Mesothelial cell of epicardium (in vitro differentiated cells): ENCODE measurements at regions not wholly inside any gene's neighbourhood (a gene's known extent, or its start where the extent isn't known, plus 50 kb on each side); places are given as distances from the start of the nearest gene placed in this dataset.

ENCODE experiments used
- DNase-seq, 2 experiments: peaks; one replicate each; pipeline ENCODE4 v3.0.0; 2021; ENCODE audit warnings: low spot score in 2 of 2; ENCODE audit not compliant: unreplicated experiment in 2 of 2
- H3K27ac Mint-ChIP-seq: 2 replicates; pipeline ENCODE4 v1.8.0; 2021; ENCODE audit warnings: mixed read lengths
- H3K27me3 Mint-ChIP-seq: 2 replicates; pipeline ENCODE4 v1.8.0; 2021; ENCODE audit warnings: low read depth, mixed read lengths
- H3K36me3 Mint-ChIP-seq: 2 replicates; pipeline ENCODE4 v1.8.0; 2021; ENCODE audit warnings: mixed read lengths
- H3K4me1 Mint-ChIP-seq: 2 replicates; pipeline ENCODE4 v1.8.0; 2021; ENCODE audit warnings: mixed read lengths
- H3K4me3 Mint-ChIP-seq: 2 replicates; pipeline ENCODE4 v1.8.0; 2021; ENCODE audit warnings: mild to moderate bottlenecking, moderate library complexity, mixed read lengths
- H3K9me3 Mint-ChIP-seq: 2 replicates; pipeline ENCODE4 v1.8.0; 2021; ENCODE audit warnings: mixed read lengths
- TF ChIP-seq, protein P1 (sequence below): fragments of 200-600 bp; sonication (generic); IDR thresholded peaks from one replicate; pipeline ENCODE4 v1.5.0; 2021; ENCODE audit warnings: antibody characterized with exemption; ENCODE audit not compliant: unreplicated experiment

DNA sequence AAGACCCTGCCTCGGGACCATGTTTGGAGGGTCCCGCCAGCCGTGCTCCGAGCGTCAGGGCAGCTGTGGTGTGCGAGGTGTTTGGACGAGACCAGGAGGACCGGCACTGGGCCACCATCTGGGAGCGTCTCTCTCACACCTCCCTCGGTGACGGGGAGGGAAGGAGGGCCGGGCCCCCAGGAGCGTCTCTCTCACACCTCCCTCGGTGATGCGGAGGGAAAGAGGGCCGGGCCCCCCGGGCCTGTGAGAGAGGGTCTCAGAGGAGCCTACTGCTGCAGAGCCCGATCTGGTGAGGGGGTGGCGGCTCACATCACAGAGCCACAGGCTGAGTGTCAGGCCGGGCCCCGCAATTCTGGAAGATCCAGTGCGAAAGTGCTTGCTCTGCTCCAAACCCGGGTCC lies 65.8 kb upstream of the CFAP46 start:
- Mint-ChIP-seq H3K36me3 (no peaks in the 10 kb centered on the region), H3K4me1 (peaks cover 3% of the 10 kb centered on the region), H3K27me3 (no peaks in the 10 kb centered on the region), H3K27ac (no peak overlapping the region), H3K9me3 (no peaks in the 10 kb centered on the region), H3K4me3 (no peak overlapping the region)
- DNase-seq = no peak
- TF ChIP-seq, protein P1, sequence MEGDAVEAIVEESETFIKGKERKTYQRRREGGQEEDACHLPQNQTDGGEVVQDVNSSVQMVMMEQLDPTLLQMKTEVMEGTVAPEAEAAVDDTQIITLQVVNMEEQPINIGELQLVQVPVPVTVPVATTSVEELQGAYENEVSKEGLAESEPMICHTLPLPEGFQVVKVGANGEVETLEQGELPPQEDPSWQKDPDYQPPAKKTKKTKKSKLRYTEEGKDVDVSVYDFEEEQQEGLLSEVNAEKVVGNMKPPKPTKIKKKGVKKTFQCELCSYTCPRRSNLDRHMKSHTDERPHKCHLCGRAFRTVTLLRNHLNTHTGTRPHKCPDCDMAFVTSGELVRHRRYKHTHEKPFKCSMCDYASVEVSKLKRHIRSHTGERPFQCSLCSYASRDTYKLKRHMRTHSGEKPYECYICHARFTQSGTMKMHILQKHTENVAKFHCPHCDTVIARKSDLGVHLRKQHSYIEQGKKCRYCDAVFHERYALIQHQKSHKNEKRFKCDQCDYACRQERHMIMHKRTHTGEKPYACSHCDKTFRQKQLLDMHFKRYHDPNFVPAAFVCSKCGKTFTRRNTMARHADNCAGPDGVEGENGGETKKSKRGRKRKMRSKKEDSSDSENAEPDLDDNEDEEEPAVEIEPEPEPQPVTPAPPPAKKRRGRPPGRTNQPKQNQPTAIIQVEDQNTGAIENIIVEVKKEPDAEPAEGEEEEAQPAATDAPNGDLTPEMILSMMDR = no peak

DNA sequence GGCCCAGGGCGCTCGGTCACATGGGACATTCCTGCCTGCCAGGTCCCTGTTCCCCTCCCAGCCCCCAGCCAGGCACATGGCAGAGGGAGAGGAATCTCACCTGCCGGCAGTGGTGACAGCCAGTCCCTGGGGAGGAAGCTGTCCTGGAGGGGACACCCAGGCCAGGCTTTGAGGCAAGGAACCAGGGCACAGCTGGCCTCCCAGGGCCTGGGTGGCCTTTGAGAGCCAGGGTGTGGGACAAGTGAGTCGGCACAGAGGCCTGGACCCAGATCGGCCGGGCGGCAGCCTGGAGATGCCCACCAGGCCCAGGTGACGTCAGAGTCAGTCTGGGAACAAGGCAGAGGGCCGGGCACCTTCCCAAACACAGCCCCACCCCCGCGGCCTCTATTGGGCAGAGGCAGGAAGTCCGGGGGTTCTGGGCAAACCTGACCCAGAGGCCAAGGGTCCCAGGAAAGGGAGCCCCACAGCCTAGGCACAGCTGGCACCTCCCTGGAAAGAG lies 65.0 kb upstream of the CFAP46 start:
- no peak overlapping the region for H3K27ac Mint-ChIP-seq
- H3K4me1 Mint-ChIP-seq = peaks cover 11% of the 10 kb centered on the region
- no peaks in the 10 kb centered on the region for H3K36me3 Mint-ChIP-seq
- H3K4me3 Mint-ChIP-seq = no peak overlapping the region
- no peaks in the 10 kb centered on the region for H3K9me3 Mint-ChIP-seq
- TF ChIP-seq, protein P1 = no peak
- no peak for DNase-seq
- H3K27me3 Mint-ChIP-seq = no peaks in the 10 kb centered on the region

DNA sequence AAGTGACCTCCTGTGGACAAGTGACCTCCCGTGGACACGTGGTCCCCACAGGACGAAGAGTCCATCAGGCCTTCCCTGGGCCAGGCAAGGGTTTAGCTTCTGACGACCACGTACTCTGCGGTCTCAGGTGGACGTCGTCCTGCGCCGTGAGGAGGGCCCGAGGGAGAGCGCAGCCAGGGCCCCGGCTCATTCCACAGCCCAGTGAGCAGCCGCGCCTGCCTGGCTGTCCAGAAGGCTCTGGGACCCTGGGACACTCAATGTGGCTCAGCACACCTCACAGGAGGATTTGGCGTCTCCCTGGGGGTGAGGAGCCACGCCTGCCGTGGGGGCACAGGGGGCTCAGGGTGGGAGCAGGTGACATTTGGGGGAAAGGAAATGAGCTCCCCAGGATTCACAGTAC lies 64.4 kb upstream of the CFAP46 start:
- TF ChIP-seq, protein P1 = no peak
- no peaks in the 10 kb centered on the region for H3K36me3 Mint-ChIP-seq
- no peak overlapping the region for H3K27ac Mint-ChIP-seq
- no peak overlapping the region for H3K4me3 Mint-ChIP-seq
- no peaks in the 10 kb centered on the region for H3K9me3 Mint-ChIP-seq
- peaks cover 11% of the 10 kb centered on the region for H3K4me1 Mint-ChIP-seq
- H3K27me3 Mint-ChIP-seq = no peaks in the 10 kb centered on the region
- no peak for DNase-seq

DNA sequence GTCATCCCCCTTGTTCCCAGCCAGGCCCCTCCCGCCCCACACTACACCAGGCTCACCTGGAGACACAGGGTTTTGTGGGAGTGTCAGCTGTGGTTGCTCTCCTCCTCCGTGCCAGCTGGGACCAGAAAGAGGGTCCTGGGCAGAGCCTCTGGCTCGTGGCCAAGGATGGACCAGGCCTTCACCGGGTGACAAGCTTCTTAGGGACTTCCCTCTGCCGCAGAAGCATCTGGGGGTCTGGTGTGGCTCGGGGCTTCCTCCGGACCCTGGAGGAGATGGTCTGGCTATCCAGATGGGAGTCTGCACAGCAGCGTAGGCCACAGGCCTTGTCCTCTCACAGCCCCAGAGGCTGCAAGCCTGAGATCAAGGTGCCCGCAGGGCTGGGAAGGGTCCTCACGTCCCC lies 63.8 kb upstream of the CFAP46 start:
- peaks cover 11% of the 10 kb centered on the region for H3K4me1 Mint-ChIP-seq
- TF ChIP-seq, protein P1 = no peak
- H3K27ac Mint-ChIP-seq = no peak overlapping the region
- H3K36me3 Mint-ChIP-seq = no peaks in the 10 kb centered on the region
- H3K4me3 Mint-ChIP-seq = no peak overlapping the region
- peaks cover 1% of the 10 kb centered on the region for H3K27me3 Mint-ChIP-seq
- no peaks in the 10 kb centered on the region for H3K9me3 Mint-ChIP-seq
- DNase-seq = no peak

DNA sequence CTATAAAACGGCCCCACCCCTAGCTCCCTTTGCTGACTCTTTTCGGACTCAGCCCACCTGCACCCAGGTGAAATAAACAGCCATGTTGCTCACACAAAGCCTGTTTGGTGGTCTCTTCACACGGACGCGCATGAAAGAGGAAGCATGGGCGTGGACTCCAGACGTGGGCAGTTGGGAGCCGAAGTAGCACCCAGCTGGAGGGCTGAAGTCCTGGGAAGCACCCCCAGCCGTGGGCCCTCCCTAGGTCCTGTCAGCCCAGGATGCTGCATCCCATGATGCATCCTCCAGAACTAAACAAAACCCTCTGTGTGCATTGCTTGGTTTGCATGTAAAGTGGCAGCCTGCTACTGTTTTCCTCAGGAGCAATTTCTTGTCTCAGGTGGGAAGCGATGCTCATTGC lies 62.1 kb upstream of the CFAP46 start:
- no peak overlapping the region for H3K4me3 Mint-ChIP-seq

More for the DNA sequence above, 62.1 kb upstream of the CFAP46 start:
- Mint-ChIP-seq H3K9me3 (no peaks in the 10 kb centered on the region), H3K36me3 (no peaks in the 10 kb centered on the region), H3K27ac (no peak overlapping the region), H3K4me1 (peaks cover 11% of the 10 kb centered on the region), H3K27me3 (peaks cover 5% of the 10 kb centered on the region)
- TF ChIP-seq, protein P1 = no peak
- DNase-seq = no peak
